NOMO-1 treated with dmso at 0.1 percent for 144 hours (cell line): ENCODE measurements at regions not wholly inside any gene's neighbourhood (a gene's known extent, or its start where the extent isn't known, plus 50 kb on each side); places are given as distances from the start of the nearest gene placed in this dataset.

Source experiments
- DNase-seq: peaks from one replicate; lab custom pipeline; 2025; ENCODE audit not compliant: unreplicated experiment; lab: John Stamatoyannopoulos, UW

GRCh38 chr2:74036010-74036409 is 51.3 kb downstream of the TET3 start:
- no peak for DNase-seq

GRCh38 chr2:74036450-74037195 is 51.9 kb downstream of the TET3 start:
- DNase-seq, result no peak

- DNase-seq, result peak; percentile 85
These were observed 52.7 kb downstream of the TET3 start for GRCh38 chr2:74037379-74037860.

GRCh38 chr2:74039611-74040010 is 54.9 kb downstream of the TET3 start:
- DNase-seq, result no peak

GRCh38 chr2:74041182-74041581 is 56.5 kb downstream of the TET3 start:
- DNase-seq, result no peak

- DNase-seq, result no peak
These were observed 57.0 kb downstream of the TET3 start for GRCh38 chr2:74041726-74042125.

GRCh38 chr2:74042606-74043005 is 57.9 kb downstream of the TET3 start:
- DNase-seq, result no peak

GRCh38 chr2:74043345-74044329 is 58.9 kb downstream of the TET3 start:
- DNase-seq, result no peak

- no peak for DNase-seq
These were observed 60.3 kb downstream of the TET3 start for GRCh38 chr2:74044999-74045398.

GRCh38 chr2:74045454-74045853 is 60.7 kb downstream of the TET3 start:
- DNase-seq, result no peak

GRCh38 chr2:74046441-74046840 is 61.7 kb downstream of the TET3 start:
- DNase-seq, result no peak

- no peak for DNase-seq
These were observed 62.4 kb downstream of the TET3 start for GRCh38 chr2:74047152-74047551.

- no peak for DNase-seq
These were observed 63.4 kb downstream of the TET3 start for GRCh38 chr2:74048147-74048546.

- DNase-seq, result no peak
These were observed 64.3 kb downstream of the TET3 start for GRCh38 chr2:74048843-74049519.

- no peak for DNase-seq
These were observed 65.4 kb downstream of the TET3 start for GRCh38 chr2:74050151-74050550.

- DNase-seq, result no peak
These were observed 66.8 kb downstream of the TET3 start for GRCh38 chr2:74051504-74051903.

- no peak for DNase-seq
These were observed 68.3 kb downstream of the TET3 start for GRCh38 chr2:74052732-74053710.

GRCh38 chr2:74053959-74054715 is 69.4 kb downstream of the TET3 start:
- no peak for DNase-seq

GRCh38 chr2:74059137-74059775 is 74.5 kb downstream of the TET3 start:
- no peak for DNase-seq
